Caco-2 (cell line): ENCODE measurements at regions not wholly inside any gene's neighbourhood (a gene's known extent, or its start where the extent isn't known, plus 50 kb on each side); places are given as distances from the start of the nearest gene placed in this dataset.

Source experiments
- BruUV-seq: library from RNA; stranded (reverse); fragments of 400-500 nt; replicated peaks from 2 replicates; lab custom pipeline; 2021; lab: Mats Ljungman, UMichigan
- CTCF ChIA-PET: fragments of 300-600 bp; sonication (Branson Sonifier 250); formaldehyde crosslinking; loops from one replicate; lab custom pipeline; 2022; ENCODE audit warnings: antibody characterized with exemption; lab: Charles Lee
- POLR2A ChIA-PET: fragments of 300-600 bp; sonication (Branson Sonifier 250); formaldehyde crosslinking; loops from one replicate; lab custom pipeline; 2022; ENCODE audit warnings: antibody characterized with exemption; lab: Charles Lee
- DNase-seq, 2 experiments: peaks; one replicate each; pipeline versions ENCODE4 v3.0.0 to v3.0.0-alpha.2; 2020 to 2022
- H3K27me3 ChIP-seq: replicated peaks from 2 replicates; pipeline ENCODE4 v1.6.0; 2011; ENCODE audit warnings: low read length; ENCODE audit not compliant: control insufficient read depth, insufficient read depth
- H3K36me3 ChIP-seq: 2 replicates; pipeline ENCODE4 v1.5.1; 2011; ENCODE audit warnings: low read length; ENCODE audit not compliant: control insufficient read depth, insufficient read depth
- H3K4me1 ChIP-seq: fragments of 250-450 bp; sonication (Bioruptor Pico); 2 replicates; pipeline ENCODE4 v1.5.1; 2020; ENCODE audit warnings: mild to moderate bottlenecking
- H3K4me3 ChIP-seq: 2 replicates; pipeline ENCODE4 v1.5.1; 2011; ENCODE audit warnings: low read depth, mild to moderate bottlenecking, control low read depth, low read length
- H3K9me3 ChIP-seq: fragments of 250-450 bp; sonication (Bioruptor Pico); 2 replicates; pipeline ENCODE4 v1.5.1; 2020; ENCODE audit warnings: mild to moderate bottlenecking, moderate library complexity
- H3K27ac Mint-ChIP-seq: one replicate; pipeline ENCODE4 v1.8.0; 2022; ENCODE audit warnings: mixed read lengths; ENCODE audit not compliant: unreplicated experiment
- H3K27me3 Mint-ChIP-seq: one replicate; pipeline ENCODE4 v1.8.0; 2022; ENCODE audit warnings: mixed read lengths; ENCODE audit not compliant: insufficient read depth, unreplicated experiment
- H3K36me3 Mint-ChIP-seq: one replicate; pipeline ENCODE4 v1.8.0; 2022; ENCODE audit warnings: mild to moderate bottlenecking, mixed read lengths; ENCODE audit not compliant: insufficient read depth, unreplicated experiment
- H3K4me1 Mint-ChIP-seq: one replicate; pipeline ENCODE4 v1.8.0; 2022; ENCODE audit warnings: low read depth, mixed read lengths; ENCODE audit not compliant: unreplicated experiment
- H3K4me3 Mint-ChIP-seq: one replicate; pipeline ENCODE4 v1.8.0; 2022; ENCODE audit warnings: mild to moderate bottlenecking, moderate library complexity, mixed read lengths; ENCODE audit not compliant: unreplicated experiment
- H3K9me3 Mint-ChIP-seq: one replicate; pipeline ENCODE4 v1.8.0; 2022; ENCODE audit warnings: mixed read lengths; ENCODE audit not compliant: unreplicated experiment
- intact Hi-C: fragments of 100-400 bp; cut with micrococcal nuclease; formaldehyde crosslinking; loops from one replicate; pipeline ENCODE4 v1.10.0; 2022; ENCODE audit not compliant: unreplicated experiment
- TF ChIP-seq, protein P1 (sequence below), 2 experiments: fragments of 200-600 bp in 1 of 2; IDR thresholded peaks; 1 replicate in 1 of 2; 2 replicates in 1 of 2; pipeline versions ENCODE4 v1.5.1 to v1.8.0; 2011 to 2022; ENCODE audit warnings: antibody characterized with exemption in 1 of 2, control low read depth in 1 of 2, inconsistent platforms in 1 of 2, low read depth in 1 of 2, low read length in 1 of 2, mild to moderate bottlenecking in 1 of 2, moderate library complexity in 1 of 2; ENCODE audit not compliant: insufficient read depth in 1 of 2, severe bottlenecking in 1 of 2, unreplicated experiment in 1 of 2

GRCh38 chr20:34171640-34172039 lies 59.6 kb upstream of the EIF2S2 start:
- no TSS peak for BruUV-seq

GRCh38 chr20:34172926-34173325 lies 60.9 kb upstream of the EIF2S2 start:
- no TSS peak for BruUV-seq
- Mint-ChIP-seq H3K27me3 (no peaks in the 10 kb centered on the region), H3K27ac (no peak overlapping the region), H3K4me1 (no peaks in the 10 kb centered on the region), H3K9me3 (no peaks in the 10 kb centered on the region), H3K4me3 (no peak overlapping the region), H3K36me3 (no peaks in the 10 kb centered on the region)
- TF ChIP-seq, protein P1, sequence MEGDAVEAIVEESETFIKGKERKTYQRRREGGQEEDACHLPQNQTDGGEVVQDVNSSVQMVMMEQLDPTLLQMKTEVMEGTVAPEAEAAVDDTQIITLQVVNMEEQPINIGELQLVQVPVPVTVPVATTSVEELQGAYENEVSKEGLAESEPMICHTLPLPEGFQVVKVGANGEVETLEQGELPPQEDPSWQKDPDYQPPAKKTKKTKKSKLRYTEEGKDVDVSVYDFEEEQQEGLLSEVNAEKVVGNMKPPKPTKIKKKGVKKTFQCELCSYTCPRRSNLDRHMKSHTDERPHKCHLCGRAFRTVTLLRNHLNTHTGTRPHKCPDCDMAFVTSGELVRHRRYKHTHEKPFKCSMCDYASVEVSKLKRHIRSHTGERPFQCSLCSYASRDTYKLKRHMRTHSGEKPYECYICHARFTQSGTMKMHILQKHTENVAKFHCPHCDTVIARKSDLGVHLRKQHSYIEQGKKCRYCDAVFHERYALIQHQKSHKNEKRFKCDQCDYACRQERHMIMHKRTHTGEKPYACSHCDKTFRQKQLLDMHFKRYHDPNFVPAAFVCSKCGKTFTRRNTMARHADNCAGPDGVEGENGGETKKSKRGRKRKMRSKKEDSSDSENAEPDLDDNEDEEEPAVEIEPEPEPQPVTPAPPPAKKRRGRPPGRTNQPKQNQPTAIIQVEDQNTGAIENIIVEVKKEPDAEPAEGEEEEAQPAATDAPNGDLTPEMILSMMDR (IDR thresholded peaks at IDR 0.05; ENCODE audit: insufficient read depth in 1 of 2, low read depth in 1 of 2, low read length in 1 of 2, severe bottlenecking in 1 of 2, unreplicated experiment in 1 of 2), result no peak
- H3K4me3 ChIP-seq, result no peak overlapping the region
- H3K4me1 ChIP-seq, result 0 out of 2 replicates have a peak, but pooled peaks cover 4% of the 10 kb centered on the region
- intact Hi-C loops, result no loop called here
- H3K9me3 ChIP-seq, result no peaks in the 10 kb centered on the region
- no peaks in the 10 kb centered on the region for H3K27me3 ChIP-seq
- H3K36me3 ChIP-seq, result no peaks in the 10 kb centered on the region
- POLR2A ChIA-PET, result no interaction called here
- DNase-seq, result no peak
- CTCF ChIA-PET, result no interaction called here

More at GRCh38 chr20:34171640-34172039, 59.6 kb upstream of the EIF2S2 start:
- TF ChIP-seq, protein P1 (IDR thresholded peaks at IDR 0.05; ENCODE audit: insufficient read depth in 1 of 2, low read depth in 1 of 2, low read length in 1 of 2, severe bottlenecking in 1 of 2, unreplicated experiment in 1 of 2), result no peak
- Mint-ChIP-seq H3K27ac (no peak overlapping the region), H3K27me3 (no peaks in the 10 kb centered on the region), H3K4me1 (no peaks in the 10 kb centered on the region), H3K9me3 (no peaks in the 10 kb centered on the region), H3K4me3 (no peak overlapping the region), H3K36me3 (no peaks in the 10 kb centered on the region)
- intact Hi-C loops, result no loop called here
- DNase-seq, result no peak
- H3K9me3 ChIP-seq, result no peaks in the 10 kb centered on the region
- ChIA-PET POLR2A (interaction anchor here (0.6 kb wide), 2 partner anchors 34 to 191 kb away, joined by 3 to 6 read pairs; partner anchors contain the start of gene ITCH), CTCF (interaction anchor here (0.6 to 1.4 kb wide), 3 partner anchors 19 to 1268 kb away, joined by 3 to 6 read pairs (median 5); no protein-coding TSS in a partner anchor)
- H3K4me1 ChIP-seq, result 0 out of 2 replicates have a peak, but pooled peaks cover 4% of the 10 kb centered on the region
- H3K27me3 ChIP-seq, result no peaks in the 10 kb centered on the region
- no peaks in the 10 kb centered on the region for H3K36me3 ChIP-seq
- H3K4me3 ChIP-seq, result no peak overlapping the region

- Mint-ChIP-seq H3K4me3 (no peak overlapping the region), H3K36me3 (no peaks in the 10 kb centered on the region)
- intact Hi-C loops, result no loop called here
Measured at GRCh38 chr20:34175079-34175478, 63.0 kb upstream of the EIF2S2 start.

More at GRCh38 chr20:34175079-34175478, 63.0 kb upstream of the EIF2S2 start:
- no TSS peak for BruUV-seq
- H3K36me3 ChIP-seq, result no peaks in the 10 kb centered on the region
- TF ChIP-seq, protein P1 (IDR thresholded peaks at IDR 0.05; ENCODE audit: insufficient read depth in 1 of 2, low read depth in 1 of 2, low read length in 1 of 2, severe bottlenecking in 1 of 2, unreplicated experiment in 1 of 2), result no peak
- CTCF ChIA-PET, result interaction anchor here (1.7 kb wide), 1 partner anchor 15 kb away, joined by 9 read pairs; no protein-coding TSS in a partner anchor
- H3K4me1 ChIP-seq, result 0 out of 2 replicates have a peak, but pooled peaks cover 4% of the 10 kb centered on the region
- DNase-seq, result no peak
- POLR2A ChIA-PET, result no interaction called here
- H3K27me3 ChIP-seq, result no peaks in the 10 kb centered on the region
- Mint-ChIP-seq H3K4me1 (peaks cover 5% of the 10 kb centered on the region), H3K27me3 (no peaks in the 10 kb centered on the region), H3K27ac (no peak overlapping the region), H3K9me3 (no peaks in the 10 kb centered on the region)
- H3K9me3 ChIP-seq, result no peaks in the 10 kb centered on the region
- H3K4me3 ChIP-seq, result no peak overlapping the region
